COLO668 (cell line): ENCODE measurements at regions not wholly inside any gene's neighbourhood (a gene's known extent, or its start where the extent isn't known, plus 50 kb on each side); places are given as distances from the start of the nearest gene placed in this dataset.

Source experiments
- DNase-seq: peaks from one replicate; lab custom pipeline; 2025; ENCODE audit not compliant: unreplicated experiment; lab: John Stamatoyannopoulos, UW

DNA sequence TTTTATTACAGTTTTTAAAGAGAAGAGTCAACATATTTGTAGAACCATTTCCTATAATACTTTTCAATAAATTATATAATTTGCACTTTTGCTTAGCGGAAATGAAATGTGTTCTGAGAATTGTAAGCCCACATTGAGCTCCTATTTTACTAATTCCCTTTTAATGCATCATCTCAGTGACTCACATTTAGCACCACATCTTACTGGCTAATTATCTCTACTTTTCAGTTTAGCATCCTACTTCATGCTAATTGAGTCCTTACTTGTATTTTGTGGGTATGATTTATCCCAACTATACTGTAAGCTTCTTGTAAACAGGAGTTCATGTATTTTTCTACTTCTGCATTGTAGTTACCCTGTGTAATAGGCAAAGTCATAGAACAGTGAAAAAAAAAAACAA is 67.5 kb downstream of the TMX1 start:
- DNase-seq, result no peak

GRCh38 chr14:51308866-51309265 is 68.8 kb downstream of the TMX1 start:
- no peak for DNase-seq

GRCh38 chr14:51310505-51310944 is 70.5 kb downstream of the TMX1 start:
- no peak for DNase-seq

GRCh38 chr14:51314321-51315015 is 74.4 kb downstream of the TMX1 start:
- DNase-seq, result no peak

DNA sequence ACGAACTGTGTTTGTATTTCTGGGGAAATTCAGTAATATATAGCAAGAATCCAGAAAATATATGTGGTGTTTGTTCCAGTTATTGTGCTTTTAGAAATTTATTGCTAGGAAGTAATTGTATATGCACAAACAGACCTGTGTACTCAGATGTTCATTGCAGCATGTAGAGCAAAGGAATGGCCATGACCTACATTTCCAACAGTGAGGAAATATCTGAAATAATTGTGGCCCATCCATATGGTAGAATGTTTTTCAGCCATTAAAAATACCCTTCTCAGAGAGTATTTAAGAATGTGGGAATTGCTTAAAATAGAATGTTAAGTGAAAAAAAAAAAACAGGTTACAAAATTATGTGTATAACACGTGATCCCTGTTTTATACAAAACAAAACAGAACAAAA is 77.3 kb downstream of the TMX1 start:
- no peak for DNase-seq

DNA sequence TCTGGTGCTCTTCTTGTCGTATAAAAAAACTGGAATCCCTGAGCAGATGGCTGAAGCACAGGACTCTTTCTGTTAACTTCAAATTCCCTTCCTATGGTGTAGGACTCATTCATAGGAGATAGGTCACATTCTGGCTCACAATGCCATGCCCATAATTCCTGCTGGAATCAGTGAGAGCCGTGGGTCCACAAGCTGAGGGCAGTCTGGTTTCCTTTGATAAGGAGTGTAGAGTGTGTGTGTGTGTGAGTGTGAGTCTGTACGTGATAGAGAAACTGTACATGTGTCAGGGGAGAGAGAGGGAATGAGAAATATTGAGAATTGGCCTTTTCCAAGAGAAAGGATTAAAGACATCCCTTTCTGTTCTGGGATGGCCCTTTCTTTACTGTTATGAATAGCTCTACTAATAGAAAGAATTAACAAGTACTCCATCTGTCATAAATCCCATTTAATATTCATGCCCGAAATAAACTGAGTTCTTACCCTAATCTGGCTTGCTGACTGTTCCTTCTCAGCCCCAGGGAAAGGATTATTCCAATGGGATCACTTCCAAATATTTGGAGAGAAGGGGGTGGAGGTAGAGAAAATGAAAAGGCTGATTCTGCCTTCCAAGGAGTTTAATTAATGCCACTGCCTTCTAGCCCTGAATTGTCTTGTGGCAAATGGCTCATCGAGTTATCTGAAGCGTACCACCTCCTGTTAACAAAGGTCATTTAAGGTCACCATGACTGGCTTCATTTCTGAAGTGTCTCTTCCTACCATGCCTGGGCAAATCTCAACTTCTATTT is 79.0 kb downstream of the TMX1 start:
- no peak for DNase-seq

GRCh38 chr14:51321036-51321435 is 81.0 kb downstream of the TMX1 start:
- DNase-seq, result no peak

- no peak for DNase-seq
Measured at GRCh38 chr14:51323492-51323891, 83.4 kb downstream of the TMX1 start.

- no peak for DNase-seq
Measured at GRCh38 chr14:51327376-51327775, 87.3 kb downstream of the TMX1 start.

DNA sequence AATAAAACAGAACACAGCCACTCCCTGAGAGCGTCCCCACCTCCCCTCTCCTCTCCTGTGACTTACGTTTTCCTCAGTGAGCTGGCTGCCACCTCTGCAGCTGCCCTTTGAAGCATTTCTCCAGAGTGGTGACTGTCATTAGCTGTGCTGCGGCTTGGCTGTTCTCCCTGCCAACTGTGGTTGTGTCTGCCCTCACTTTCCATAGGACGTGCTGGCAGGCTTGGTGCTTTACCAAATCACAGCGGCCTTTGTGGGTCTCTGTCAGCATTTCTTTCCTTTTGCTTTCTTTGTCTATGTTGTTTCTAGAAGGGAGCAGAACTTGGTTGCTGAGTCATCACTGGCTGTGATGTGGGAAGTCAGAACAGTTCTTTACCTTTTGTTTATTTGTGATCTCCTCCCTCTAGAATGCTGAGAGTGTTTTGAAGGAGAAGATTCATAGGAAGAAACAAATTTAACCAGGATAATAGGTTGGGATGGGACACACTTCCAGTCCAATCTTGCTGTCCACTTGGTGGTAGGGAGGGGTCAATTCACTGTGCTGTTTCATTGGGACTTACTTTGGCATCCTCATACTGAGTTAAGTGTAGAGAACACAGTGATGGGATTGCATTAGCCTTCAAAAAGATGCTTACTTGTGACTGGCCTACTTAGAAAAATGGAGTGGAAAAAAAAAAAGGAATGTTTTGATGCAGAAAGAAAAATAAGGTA is 88.2 kb downstream of the TMX1 start:
- DNase-seq, result no peak

- DNase-seq, result no peak
Measured at GRCh38 chr14:51328772-51329353, 88.8 kb downstream of the TMX1 start.

DNA sequence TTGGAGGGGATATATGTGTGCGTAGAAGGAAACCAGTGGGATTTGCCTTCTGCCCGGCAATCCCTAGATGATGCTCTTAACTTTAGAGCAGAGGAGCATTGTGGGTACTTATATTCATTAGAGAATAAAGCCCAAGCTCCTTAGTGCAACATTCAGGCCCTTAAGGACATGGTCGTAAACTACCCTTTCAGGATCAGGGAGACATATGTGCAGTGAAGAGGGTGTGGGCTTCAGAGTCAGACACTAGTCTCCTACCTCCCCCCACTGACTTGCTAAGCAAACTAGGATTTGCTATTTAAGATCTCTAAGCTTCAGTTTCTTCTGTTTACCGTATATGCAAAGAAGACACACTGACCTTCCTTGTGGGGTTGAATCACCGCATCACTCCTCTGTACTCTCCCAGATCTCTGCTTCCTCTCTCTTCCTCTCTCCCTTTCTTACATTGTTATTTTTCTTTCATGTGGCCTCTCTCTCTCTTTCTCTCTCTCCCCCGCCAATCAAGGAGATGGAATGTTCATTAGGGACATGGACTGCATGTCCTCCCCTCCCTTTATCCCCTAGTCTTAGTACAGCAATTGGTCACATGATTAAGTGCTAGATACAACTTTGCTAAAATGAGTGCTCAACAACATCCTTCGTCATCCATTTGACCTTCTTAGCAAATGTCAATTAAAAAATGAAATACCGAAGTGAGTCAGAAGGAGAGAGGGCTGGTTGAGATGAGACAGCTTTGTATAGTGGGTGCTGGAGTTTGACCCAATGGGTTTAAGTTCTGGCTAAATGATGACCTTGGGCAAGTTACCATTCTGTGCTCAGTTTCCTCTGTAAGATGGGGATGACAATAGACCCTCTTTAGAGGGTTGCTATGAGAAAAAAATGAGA is 91.7 kb downstream of the TMX1 start:
- DNase-seq, result no peak

GRCh38 chr14:51333299-51333698 is 93.3 kb downstream of the TMX1 start:
- no peak for DNase-seq

GRCh38 chr14:51333901-51334521 is 94.0 kb downstream of the TMX1 start:
- no peak for DNase-seq

GRCh38 chr14:51334566-51334965 is 94.5 kb downstream of the TMX1 start:
- no peak for DNase-seq

GRCh38 chr14:51335531-51335930 is 95.5 kb downstream of the TMX1 start:
- no peak for DNase-seq

DNA sequence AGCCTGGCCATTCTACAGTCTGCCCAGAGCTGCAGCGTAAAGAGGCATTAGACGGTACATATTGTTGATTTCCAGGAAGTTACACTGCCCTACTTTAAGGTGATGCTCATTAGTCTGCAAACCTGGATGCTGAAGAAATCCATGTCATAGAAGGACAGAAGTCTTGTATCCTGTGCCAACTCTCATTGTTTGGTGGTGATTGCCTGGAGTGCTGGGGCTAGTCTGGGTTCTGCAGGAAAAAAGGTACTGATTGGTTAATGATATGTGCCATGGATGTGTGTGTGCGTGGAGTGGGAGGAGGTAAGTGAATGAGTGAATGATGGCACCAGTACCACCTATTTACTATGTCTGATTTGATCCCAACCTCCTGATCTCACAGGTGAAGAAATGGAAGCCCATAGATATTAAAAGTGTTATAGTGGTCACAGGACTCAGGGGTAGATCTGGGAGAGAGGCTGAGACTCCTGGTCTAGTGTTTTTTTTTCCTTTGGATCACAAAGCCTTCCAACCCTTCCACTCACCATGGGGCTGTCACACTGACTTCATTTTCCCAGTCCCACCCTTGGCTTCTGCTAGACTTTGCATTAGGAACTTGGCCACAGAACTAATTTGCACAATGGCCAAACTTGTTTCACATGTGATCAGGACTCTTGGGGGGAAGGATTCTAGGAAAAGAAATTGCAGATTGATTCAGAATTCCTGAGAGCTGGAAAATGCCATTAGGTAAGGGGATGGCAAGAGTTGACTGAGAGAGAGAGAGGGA is 96.1 kb downstream of the TMX1 start:
- no peak for DNase-seq

DNA sequence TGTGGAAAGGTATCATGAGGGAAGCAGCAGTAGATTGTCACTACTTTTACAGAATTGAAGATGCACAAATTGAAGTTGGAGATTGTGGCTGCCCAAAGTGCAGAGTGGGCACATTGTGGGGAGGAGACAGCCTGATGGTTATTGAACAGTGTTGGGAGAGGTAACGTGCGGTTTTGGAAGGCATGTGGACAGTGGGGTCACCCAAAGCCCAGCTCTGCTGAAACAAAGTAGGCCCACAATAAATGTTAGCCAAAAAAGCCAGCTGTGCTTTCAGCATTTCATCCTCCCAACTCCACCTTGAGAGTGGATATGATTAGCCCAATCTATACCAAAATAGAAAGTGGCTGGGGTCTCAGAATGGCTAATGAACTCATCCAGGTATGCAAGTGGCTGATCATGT is 96.7 kb downstream of the TMX1 start:
- no peak for DNase-seq

DNA sequence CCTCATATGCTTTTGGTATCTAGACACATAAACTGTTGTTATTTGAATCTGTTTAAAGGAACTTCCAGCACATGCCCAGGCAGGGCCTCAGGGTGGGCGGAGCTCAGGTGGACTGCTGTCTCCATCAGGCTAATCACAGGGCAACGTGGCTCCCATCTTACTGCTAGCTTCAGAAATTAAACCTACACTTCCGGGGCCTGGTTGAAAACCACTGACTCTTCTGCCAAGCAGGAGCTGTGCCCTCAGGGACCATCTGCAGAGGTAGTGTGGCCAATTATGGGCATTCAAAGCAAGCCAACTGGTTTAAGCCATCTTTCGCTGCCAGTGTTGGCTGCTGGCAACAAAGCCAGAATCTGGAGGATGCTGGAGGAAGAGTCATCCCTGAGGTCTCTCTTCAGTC is 97.5 kb downstream of the TMX1 start:
- no peak for DNase-seq
